COLO829 (cell line): ENCODE measurements at regions not wholly inside any gene's neighbourhood (a gene's known extent, or its start where the extent isn't known, plus 50 kb on each side); places are given as distances from the start of the nearest gene placed in this dataset.

ENCODE experiments used
- DNase-seq: peaks from one replicate; pipeline ENCODE4 v3.0.0; 2012; ENCODE audit warnings: low spot score

GRCh38 chr20:19000078-19000477, 186.5 kb downstream of the SCP2D1 start:
- no peak for DNase-seq

GRCh38 chr20:19001177-19001576, 187.6 kb downstream of the SCP2D1 start:
- DNase-seq, result no peak

- no peak for DNase-seq
These were observed 190.1 kb downstream of the SCP2D1 start for GRCh38 chr20:19003366-19004336.

GRCh38 chr20:19004975-19005374, 191.4 kb downstream of the SCP2D1 start:
- DNase-seq, result no peak

- peak; percentile 45 for DNase-seq
These were observed 194.9 kb downstream of the SCP2D1 start for GRCh38 chr20:19008497-19008896.

GRCh38 chr20:19009081-19009688, 195.6 kb downstream of the SCP2D1 start:
- no peak for DNase-seq

GRCh38 chr20:19012676-19013075, 199.1 kb downstream of the SCP2D1 start:
- peak; percentile 40 for DNase-seq

- no peak for DNase-seq
These were observed 198.5 kb upstream of the SLC24A3 start for GRCh38 chr20:19013907-19014306.

GRCh38 chr20:19015351-19016139, 196.9 kb upstream of the SLC24A3 start:
- no peak for DNase-seq

- no peak for DNase-seq
These were observed 196.3 kb upstream of the SLC24A3 start for GRCh38 chr20:19016140-19016497.

GRCh38 chr20:19017104-19017690, 195.2 kb upstream of the SLC24A3 start:
- no peak for DNase-seq

- DNase-seq, result no peak
These were observed 193.6 kb upstream of the SLC24A3 start for GRCh38 chr20:19018881-19019280.

- DNase-seq, result no peak
These were observed 192.6 kb upstream of the SLC24A3 start for GRCh38 chr20:19019734-19020364.

GRCh38 chr20:19021406-19022117, 190.9 kb upstream of the SLC24A3 start:
- no peak for DNase-seq

- no peak for DNase-seq
These were observed 190.3 kb upstream of the SLC24A3 start for GRCh38 chr20:19022118-19022575.

GRCh38 chr20:19022791-19023448, 189.5 kb upstream of the SLC24A3 start:
- no peak for DNase-seq

GRCh38 chr20:19024296-19025035, 188.0 kb upstream of the SLC24A3 start:
- no peak for DNase-seq

- no peak for DNase-seq
These were observed 186.9 kb upstream of the SLC24A3 start for GRCh38 chr20:19025430-19026120.
